Duodenal mucosa (tissue), 2 donors: ENCODE measurements at regions not wholly inside any gene's neighbourhood (a gene's known extent, or its start where the extent isn't known, plus 50 kb on each side); places are given as distances from the start of the nearest gene placed in this dataset.

Experiments used
- H3K27ac ChIP-seq: one replicate; pipeline ENCODE4 v1.7.0; 2013; ENCODE audit warnings: low read depth, low read length
- H3K27me3 ChIP-seq, 2 donors: one replicate each; pipeline ENCODE4 v1.7.0; 2013; ENCODE audit warnings: low read length in 2 of 2, control low read depth in 1 of 2; ENCODE audit not compliant: insufficient read depth in 2 of 2, control insufficient read depth in 1 of 2
- H3K36me3 ChIP-seq, 2 donors: one replicate each; pipeline ENCODE4 v1.7.0; 2013; ENCODE audit warnings: low read length in 2 of 2, control low read depth in 1 of 2; ENCODE audit not compliant: insufficient read depth in 2 of 2, control insufficient read depth in 1 of 2
- H3K4me1 ChIP-seq, 2 donors: one replicate each; pipeline ENCODE4 v1.7.0; 2013; ENCODE audit warnings: low read length in 2 of 2, control low read depth in 1 of 2; ENCODE audit not compliant: insufficient read depth in 2 of 2, control insufficient read depth in 1 of 2
- H3K4me3 ChIP-seq, 2 donors: one replicate each; pipeline ENCODE4 v1.7.0; 2013; ENCODE audit warnings: low read length in 2 of 2, low read depth in 1 of 2
- H3K9ac ChIP-seq, 2 donors: one replicate each; pipeline ENCODE4 v1.7.0; 2013; ENCODE audit warnings: low read length in 2 of 2, low read depth in 1 of 2
- H3K9me3 ChIP-seq, 2 donors: one replicate each; pipeline ENCODE4 v1.7.0; 2013; ENCODE audit warnings: low read length in 2 of 2, control low read depth in 1 of 2; ENCODE audit not compliant: control insufficient read depth in 1 of 2

- Histone ChIP-seq H3K4me3 (no peak overlapping the region), H3K36me3 (no peaks in the 10 kb centered on the region), H3K4me1 (no peaks in the 10 kb centered on the region), H3K9ac (no peak overlapping the region), H3K9me3 (no peaks in the 10 kb centered on the region), H3K27ac (no peak overlapping the region), H3K27me3 (no peaks in the 10 kb centered on the region)
Measured at GRCh38 chr1:208793861-208794345, 549.7 kb upstream of the PLXNA2 start.

- Histone ChIP-seq H3K4me1 (no peaks in the 10 kb centered on the region), H3K9ac (no peak overlapping the region), H3K27ac (no peak overlapping the region), H3K9me3 (no peaks in the 10 kb centered on the region), H3K4me3 (no peak overlapping the region), H3K36me3 (no peaks in the 10 kb centered on the region), H3K27me3 (no peaks in the 10 kb centered on the region)
Measured at GRCh38 chr1:208799186-208799585, 555.0 kb upstream of the PLXNA2 start.

DNA sequence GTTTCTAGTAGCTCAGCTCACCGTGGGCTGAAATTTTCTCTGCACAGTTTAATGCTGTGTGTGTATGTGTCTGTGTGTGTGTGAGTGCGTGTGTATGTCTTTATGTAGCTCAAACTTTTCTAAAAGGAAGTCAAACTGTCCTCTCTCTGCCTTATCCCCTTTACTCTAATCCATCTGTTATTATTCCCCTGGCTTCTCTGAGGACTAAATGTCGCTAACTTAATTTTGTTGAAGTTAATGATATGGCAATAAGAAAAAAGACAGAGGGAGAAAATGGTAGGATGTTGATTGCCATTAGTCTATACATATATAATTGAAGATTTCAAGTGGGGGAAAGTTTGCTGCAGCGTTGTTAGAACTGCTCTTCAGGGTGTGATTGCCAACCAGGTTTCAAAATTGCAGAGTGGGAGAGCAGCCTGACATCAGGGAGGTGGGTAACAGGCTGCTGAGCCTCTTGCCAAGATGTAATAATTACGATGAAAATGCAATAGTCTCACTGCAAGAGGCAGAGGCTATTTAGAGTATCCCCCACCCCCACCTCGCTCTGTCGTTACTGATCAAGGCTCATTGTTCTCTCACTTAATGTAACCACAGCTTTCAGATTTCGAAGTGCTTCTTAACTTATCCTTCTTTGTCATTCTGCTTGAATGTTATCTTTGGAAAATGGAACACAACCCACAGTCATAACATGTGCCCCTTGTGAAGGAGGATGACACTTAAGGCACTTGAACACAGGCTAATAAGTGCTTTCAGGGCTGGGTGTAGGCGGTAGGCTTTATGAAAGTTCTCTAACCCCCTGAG lies 559.0 kb upstream of the PLXNA2 start:
- Histone ChIP-seq H3K27me3 (no peaks in the 10 kb centered on the region), H3K9ac (no peak overlapping the region), H3K9me3 (no peaks in the 10 kb centered on the region), H3K27ac (no peak overlapping the region), H3K4me3 (no peak overlapping the region), H3K36me3 (no peaks in the 10 kb centered on the region), H3K4me1 (no peaks in the 10 kb centered on the region)

DNA sequence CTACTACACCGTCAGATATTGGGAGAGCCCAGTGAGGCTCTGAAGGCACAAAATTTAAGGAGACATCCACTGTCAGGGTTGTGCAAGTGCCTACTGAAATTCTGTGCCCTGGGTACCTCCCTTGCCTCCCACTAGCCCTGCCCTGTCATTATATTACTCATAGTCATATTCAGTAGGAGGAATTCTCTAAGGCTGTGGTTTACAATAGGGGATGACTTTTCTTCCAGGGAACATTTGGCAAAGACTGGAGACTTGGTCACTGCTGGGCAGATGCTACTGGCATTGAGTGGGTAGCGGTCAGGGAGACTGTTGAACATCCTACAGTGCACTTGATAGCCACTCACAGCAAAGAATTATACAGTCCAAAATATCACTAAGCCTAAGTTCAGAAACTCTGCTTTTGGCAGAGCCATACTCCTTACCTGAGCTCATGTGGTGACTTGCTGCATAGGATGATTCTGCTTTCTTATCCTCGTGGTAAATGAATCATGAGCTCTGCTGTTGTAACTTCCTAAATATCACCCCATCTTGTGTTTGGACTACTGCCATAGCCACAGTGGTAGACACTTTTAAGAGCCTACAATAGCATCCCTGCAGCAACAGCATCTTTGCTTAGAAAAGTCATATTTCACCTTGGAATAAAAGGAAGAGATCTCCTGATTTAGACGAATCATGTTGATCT lies 563.4 kb upstream of the PLXNA2 start:
- no peaks in the 10 kb centered on the region for H3K9me3 ChIP-seq
- H3K4me3 ChIP-seq: no peak overlapping the region
- no peak overlapping the region for H3K27ac ChIP-seq
- H3K36me3 ChIP-seq: no peaks in the 10 kb centered on the region
- H3K4me1 ChIP-seq: no peaks in the 10 kb centered on the region
- H3K27me3 ChIP-seq: no peaks in the 10 kb centered on the region
- no peak overlapping the region for H3K9ac ChIP-seq

DNA sequence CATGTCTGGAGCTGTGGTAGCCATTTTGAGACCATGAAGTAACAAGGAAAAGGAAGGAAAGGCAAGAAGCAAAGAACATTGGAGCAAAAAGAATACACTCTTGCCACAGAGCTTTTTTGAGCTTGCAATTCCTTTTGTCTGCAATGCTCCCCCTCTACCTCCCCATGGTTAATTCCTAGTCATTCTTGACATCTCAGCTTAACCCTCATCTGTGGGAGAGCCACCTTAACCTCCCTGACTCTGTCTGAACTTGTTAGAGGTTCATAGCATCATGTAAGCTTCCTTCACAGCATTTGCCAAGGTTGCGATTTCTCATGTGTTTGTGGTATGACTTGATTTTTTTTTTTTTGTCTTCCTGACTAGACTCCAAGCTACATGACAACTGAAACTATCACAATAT lies 564.1 kb upstream of the PLXNA2 start:
- Histone ChIP-seq H3K27me3 (no peaks in the 10 kb centered on the region), H3K9me3 (no peaks in the 10 kb centered on the region), H3K27ac (no peak overlapping the region), H3K36me3 (no peaks in the 10 kb centered on the region), H3K4me1 (no peaks in the 10 kb centered on the region), H3K4me3 (no peak overlapping the region), H3K9ac (no peak overlapping the region)

DNA sequence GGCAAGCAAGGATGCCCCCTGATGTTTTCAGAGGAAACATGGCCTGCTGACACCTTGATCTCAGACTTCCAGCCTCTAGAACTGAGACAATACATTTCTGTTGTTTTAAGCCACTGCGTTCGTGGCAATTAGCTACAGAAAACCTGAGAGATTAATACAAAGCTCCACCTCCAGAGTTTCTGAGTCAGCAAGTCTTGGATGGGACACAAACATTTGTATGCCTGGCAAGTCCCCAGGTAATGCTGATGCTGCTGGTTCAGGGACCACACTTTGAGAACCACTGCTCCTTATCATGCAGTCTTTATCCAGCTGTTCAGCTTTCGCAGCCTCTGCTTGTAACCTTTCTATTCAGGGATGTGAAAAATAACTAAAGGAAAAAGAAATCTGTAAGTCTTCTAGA lies 565.7 kb upstream of the PLXNA2 start:
- H3K9me3 ChIP-seq: no peaks in the 10 kb centered on the region
- no peak overlapping the region for H3K27ac ChIP-seq
- no peaks in the 10 kb centered on the region for H3K36me3 ChIP-seq
- H3K27me3 ChIP-seq: no peaks in the 10 kb centered on the region
- no peak overlapping the region for H3K9ac ChIP-seq
- H3K4me3 ChIP-seq: no peak overlapping the region
- no peaks in the 10 kb centered on the region for H3K4me1 ChIP-seq

DNA sequence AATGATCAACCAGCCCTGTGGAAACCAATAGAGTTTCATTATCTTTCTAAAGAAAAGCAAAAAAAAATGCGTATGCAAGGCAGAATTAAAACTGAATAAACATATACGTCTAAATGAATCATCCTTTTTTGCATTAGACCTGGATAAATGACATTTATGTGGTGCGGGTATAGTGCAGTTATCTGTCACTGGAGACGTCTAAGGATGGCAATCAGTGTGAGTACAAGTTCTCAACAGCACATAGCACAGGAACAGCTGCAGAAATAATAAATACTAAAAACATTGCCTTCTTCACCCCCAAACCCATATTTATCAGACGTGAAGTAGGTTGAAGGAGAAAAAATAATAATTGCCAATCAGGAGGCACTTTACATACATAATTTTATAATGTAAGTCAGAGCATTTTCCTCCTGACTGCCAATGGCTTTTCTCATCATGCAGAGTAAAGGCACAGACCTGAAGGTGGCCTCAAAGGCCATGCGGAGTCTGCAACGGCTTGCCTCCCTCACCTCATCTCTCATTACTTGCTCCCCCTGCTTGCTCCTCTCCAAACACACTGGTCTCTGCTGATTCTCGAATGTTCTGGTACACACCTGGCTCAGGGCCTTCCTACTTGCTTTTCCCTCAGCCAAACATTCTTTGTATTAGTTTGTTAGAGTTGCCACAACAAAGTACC lies 574.7 kb upstream of the PLXNA2 start:
- H3K9ac ChIP-seq: no peak overlapping the region
- no peak overlapping the region for H3K4me3 ChIP-seq
- no peaks in the 10 kb centered on the region for H3K4me1 ChIP-seq
- no peaks in the 10 kb centered on the region for H3K36me3 ChIP-seq
- no peak overlapping the region for H3K27ac ChIP-seq
- H3K9me3 ChIP-seq: no peaks in the 10 kb centered on the region
- no peaks in the 10 kb centered on the region for H3K27me3 ChIP-seq

DNA sequence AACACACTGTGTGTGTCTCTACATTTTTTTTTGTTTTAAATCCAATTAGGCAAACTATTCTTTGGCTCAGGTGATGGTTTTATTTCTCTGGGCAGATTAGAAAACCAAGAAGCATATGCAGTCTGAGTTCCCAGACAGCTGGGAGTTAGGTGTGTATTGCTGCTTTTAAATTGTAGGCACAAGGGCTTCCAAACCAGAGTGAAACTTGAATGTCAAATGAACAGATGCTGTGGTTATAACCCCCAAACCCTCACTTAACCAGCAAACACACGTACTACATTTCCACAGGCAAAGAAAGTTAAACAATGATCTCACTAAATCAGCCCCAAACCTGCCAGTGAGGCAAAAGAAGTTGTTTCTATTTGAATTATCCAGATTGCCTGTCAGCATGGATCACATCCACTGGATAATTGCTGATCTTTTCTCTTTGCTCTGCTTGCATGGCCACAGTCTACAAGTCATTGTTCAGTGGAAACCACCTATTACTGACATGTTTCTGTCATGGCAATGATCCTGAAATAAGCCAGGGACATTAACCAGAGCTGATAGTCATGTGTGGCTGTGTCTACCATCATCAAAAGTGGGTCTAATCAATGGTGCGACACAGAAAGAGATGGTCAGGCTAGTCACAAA lies 576.5 kb upstream of the PLXNA2 start:
- no peak overlapping the region for H3K9ac ChIP-seq
- no peaks in the 10 kb centered on the region for H3K36me3 ChIP-seq
- H3K27me3 ChIP-seq: no peaks in the 10 kb centered on the region
- no peak overlapping the region for H3K4me3 ChIP-seq
- H3K27ac ChIP-seq: no peak overlapping the region
- H3K4me1 ChIP-seq: no peaks in the 10 kb centered on the region
- no peaks in the 10 kb centered on the region for H3K9me3 ChIP-seq

DNA sequence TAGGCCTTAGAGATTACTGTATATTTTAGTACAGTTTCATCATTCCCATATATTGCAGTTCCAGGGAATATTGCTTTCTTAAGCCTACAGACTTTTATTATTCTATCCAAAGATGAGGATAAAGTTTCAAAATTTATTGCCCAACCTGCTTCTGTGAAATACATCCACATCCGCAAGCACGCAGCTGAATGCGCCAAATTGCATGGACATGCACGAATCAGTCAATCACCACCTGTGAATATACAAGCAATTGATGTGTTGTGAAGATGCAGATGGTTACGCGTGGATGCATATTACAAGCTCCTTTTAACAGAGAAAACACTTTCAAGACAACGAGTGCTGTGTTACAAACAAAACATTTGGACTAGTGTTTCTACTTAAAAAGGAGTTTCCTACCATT lies 577.8 kb upstream of the PLXNA2 start:
- Histone ChIP-seq H3K36me3 (no peaks in the 10 kb centered on the region), H3K9ac (no peak overlapping the region), H3K4me1 (no peaks in the 10 kb centered on the region), H3K27me3 (no peaks in the 10 kb centered on the region), H3K9me3 (no peaks in the 10 kb centered on the region), H3K27ac (no peak overlapping the region), H3K4me3 (no peak overlapping the region)

DNA sequence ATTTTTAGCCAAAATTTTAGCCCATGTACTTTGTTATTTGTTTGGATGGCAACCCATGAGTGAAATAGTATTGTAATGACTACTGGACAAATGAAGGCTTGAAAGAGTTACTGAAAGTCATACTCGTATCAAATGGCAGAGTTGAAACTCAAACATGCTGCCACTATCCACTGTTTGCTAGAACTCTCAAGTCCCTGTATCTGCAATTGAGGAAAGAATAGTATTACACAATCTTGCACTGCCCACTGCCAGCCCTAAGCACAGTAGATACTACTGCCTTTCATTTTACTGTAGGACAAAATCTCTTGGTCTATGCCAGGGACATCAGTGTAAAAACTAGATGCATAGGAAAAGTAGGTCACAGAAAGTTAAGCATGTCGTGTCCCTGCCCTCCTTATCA lies 581.1 kb upstream of the PLXNA2 start:
- no peaks in the 10 kb centered on the region for H3K9me3 ChIP-seq
- no peaks in the 10 kb centered on the region for H3K27me3 ChIP-seq
- no peaks in the 10 kb centered on the region for H3K4me1 ChIP-seq
- H3K36me3 ChIP-seq: no peaks in the 10 kb centered on the region
- H3K27ac ChIP-seq: no peak overlapping the region
- H3K9ac ChIP-seq: no peak overlapping the region
- no peak overlapping the region for H3K4me3 ChIP-seq
